Naive thymus-derived CD4-positive, alpha-beta T cell (primary cell): ENCODE measurements at regions not wholly inside any gene's neighbourhood (a gene's known extent, or its start where the extent isn't known, plus 50 kb on each side); places are given as distances from the start of the nearest gene placed in this dataset.

Experiments
- ATAC-seq: fragments of 150-1000 bp; cut with Tn5 transposase; 2 replicates; pipeline ENCODE4 v1.10.0; 2021; ENCODE audit warnings: mild to moderate bottlenecking, moderate library complexity
- CTCF ChIA-PET: fragments of 350-600 bp; sonication (Branson Sonifier 250); formaldehyde crosslinking; loops from one replicate; lab custom pipeline; 2021; ENCODE audit warnings: antibody characterized with exemption; lab: Charles Lee
- POLR2A ChIA-PET: fragments of 350-600 bp; sonication (Branson Sonifier 250); formaldehyde crosslinking; loops from one replicate; lab custom pipeline; 2021; ENCODE audit warnings: antibody characterized with exemption, inconsistent platforms; lab: Charles Lee
- DNase-seq, 9 donors: peaks; one replicate each; pipeline versions ENCODE4 v3.0.0 to v3.0.0-alpha.2; 2020 to 2022; ENCODE audit warnings: mixed read lengths in 1 of 9
- H3K27ac ChIP-seq: one replicate; pipeline ENCODE4 v1.7.0; 2013; ENCODE audit warnings: mild to moderate bottlenecking, low read depth, low read length, moderate library complexity
- H3K27me3 ChIP-seq, 2 donors: one replicate each; pipeline ENCODE4 v1.7.0; 2013; ENCODE audit warnings: low read length in 2 of 2, mild to moderate bottlenecking in 2 of 2, moderate library complexity in 2 of 2; ENCODE audit not compliant: control insufficient read depth in 2 of 2, insufficient read depth in 2 of 2
- H3K36me3 ChIP-seq, 3 experiments: 1 replicate in 2 of 3; 2 replicates in 1 of 3; pipeline ENCODE4 v1.7.0; 2013; ENCODE audit warnings: low read length in 3 of 3, mild to moderate bottlenecking in 3 of 3, moderate library complexity in 1 of 3; ENCODE audit not compliant: insufficient read depth in 3 of 3, control insufficient read depth in 2 of 3
- H3K4me1 ChIP-seq, 2 donors: one replicate each; pipeline ENCODE4 v1.7.0; 2013; ENCODE audit warnings: low read length in 2 of 2, mild to moderate bottlenecking in 2 of 2, moderate library complexity in 1 of 2; ENCODE audit not compliant: control insufficient read depth in 2 of 2, insufficient read depth in 2 of 2
- H3K4me3 ChIP-seq: 2 replicates; pipeline ENCODE4 v1.7.0; 2013; ENCODE audit warnings: mild to moderate bottlenecking, low read length
- H3K9me3 ChIP-seq, 3 experiments: 1 replicate in 2 of 3; 2 replicates in 1 of 3; pipeline ENCODE4 v1.7.0; 2013; ENCODE audit warnings: low read length in 3 of 3; ENCODE audit not compliant: control insufficient read depth in 2 of 3
- H3K27ac Mint-ChIP-seq, 9 donors: one replicate each; pipeline ENCODE4 v1.8.0; 2020 to 2022; ENCODE audit warnings: mixed read lengths in 9 of 9, mild to moderate bottlenecking in 8 of 9, moderate library complexity in 5 of 9, inconsistent platforms in 2 of 9
- H3K27me3 Mint-ChIP-seq, 5 donors: one replicate each; pipeline ENCODE4 v1.8.0; 2021 to 2022; ENCODE audit warnings: mixed read lengths in 5 of 5, mild to moderate bottlenecking in 1 of 5
- H3K36me3 Mint-ChIP-seq, 5 donors: one replicate each; pipeline ENCODE4 v1.8.0; 2020 to 2022; ENCODE audit warnings: mixed read lengths in 5 of 5, mild to moderate bottlenecking in 3 of 5, inconsistent platforms in 1 of 5
- H3K4me1 Mint-ChIP-seq, 7 donors: one replicate each; pipeline ENCODE4 v1.8.0; 2020 to 2022; ENCODE audit warnings: mixed read lengths in 7 of 7, mild to moderate bottlenecking in 3 of 7, inconsistent platforms in 1 of 7
- H3K4me3 Mint-ChIP-seq, 10 donors: one replicate each; pipeline ENCODE4 v1.8.0; 2020 to 2022; ENCODE audit warnings: mild to moderate bottlenecking in 10 of 10, mixed read lengths in 10 of 10, moderate library complexity in 6 of 10, inconsistent platforms in 2 of 10
- H3K9me3 Mint-ChIP-seq, 11 donors: one replicate each; pipeline ENCODE4 v1.8.0; 2020 to 2022; ENCODE audit warnings: mixed read lengths in 11 of 11, mild to moderate bottlenecking in 4 of 11, inconsistent platforms in 1 of 11, moderate library complexity in 1 of 11
- intact Hi-C, 2 donors: fragments of 100-400 bp; cut with micrococcal nuclease; formaldehyde crosslinking; loops; one replicate each; pipeline ENCODE4 v1.15.1; 2023

DNA sequence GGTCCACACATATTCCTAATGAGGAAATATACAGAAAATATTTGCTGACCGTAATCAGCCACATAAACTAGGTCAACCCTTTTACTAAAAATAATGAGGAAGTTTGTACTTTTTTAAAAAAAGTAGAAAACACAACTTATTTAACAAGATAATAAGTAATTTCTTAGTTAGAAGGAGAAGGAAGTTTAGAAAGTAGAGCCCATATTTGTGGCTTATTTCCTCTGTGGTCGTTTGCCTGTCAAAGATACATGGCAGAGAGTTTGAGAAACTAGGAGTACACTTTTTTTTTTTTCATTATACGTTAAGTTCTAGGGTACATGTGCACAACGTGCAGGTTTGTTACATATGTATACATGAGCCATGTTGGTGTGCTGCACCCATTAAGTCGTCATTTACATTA, 1205.2 kb upstream of the MIR17HG start:
- Histone ChIP-seq H3K4me1 (no peaks in the 10 kb centered on the region), H3K36me3 (no peaks in the 10 kb centered on the region), H3K4me3 (no peak overlapping the region), H3K27me3 (no peaks in the 10 kb centered on the region), H3K9me3 (no peaks in the 10 kb centered on the region), H3K27ac (no peak overlapping the region)
- Mint-ChIP-seq H3K27ac (no peak overlapping the region), H3K4me1 (no peaks in the 10 kb centered on the region), H3K36me3 (no peaks in the 10 kb centered on the region), H3K4me3 (no peak overlapping the region), H3K27me3 (no peaks in the 10 kb centered on the region), H3K9me3 (peaks cover 0 to 20% (median 3%) of the 10 kb centered on the region in 11 donors)
- ATAC-seq (no peak), DNase-seq (no peak)
- ChIA-PET POLR2A (no interaction called here), CTCF (no interaction called here)
- intact Hi-C loops = no loop called here

DNA sequence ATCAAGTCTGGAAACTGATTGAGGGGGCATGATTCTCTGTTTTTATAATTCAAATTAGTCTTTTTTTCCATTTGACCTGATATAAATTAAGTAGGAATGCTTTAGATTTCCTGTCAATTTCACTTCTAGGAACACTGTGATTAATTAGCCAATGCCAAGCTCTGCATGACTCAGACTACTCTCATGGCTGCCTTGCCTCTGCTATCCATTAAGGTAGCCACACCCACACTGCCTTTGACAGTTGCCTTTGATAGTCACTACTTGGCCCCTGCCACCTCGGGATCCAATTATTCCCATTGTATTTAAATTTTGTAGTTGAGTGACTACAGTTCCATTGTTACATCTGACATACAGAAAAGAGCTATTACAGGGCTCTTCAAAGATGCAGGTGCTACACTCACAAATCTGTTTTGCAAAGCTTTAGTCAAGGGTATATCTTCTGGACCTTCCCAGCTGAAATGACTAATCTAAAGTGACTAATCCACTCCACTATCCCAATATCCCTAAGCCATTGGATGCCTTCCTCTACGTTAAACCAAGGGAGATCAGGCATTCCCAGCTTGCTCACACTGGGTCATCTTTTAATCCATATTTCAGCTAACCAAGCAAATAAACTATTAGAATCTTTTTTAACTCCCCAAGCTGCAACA, 1193.1 kb upstream of the MIR17HG start:
- H3K4me1 ChIP-seq = no peaks in the 10 kb centered on the region
- H3K36me3 ChIP-seq = no peaks in the 10 kb centered on the region
- Mint-ChIP-seq H3K27me3 (no peaks in the 10 kb centered on the region), H3K36me3 (no peaks in the 10 kb centered on the region), H3K4me3 (no peak overlapping the region), H3K9me3 (peaks cover 0 to 25% (median 7%) of the 10 kb centered on the region in 11 donors), H3K27ac (no peak overlapping the region), H3K4me1 (no peaks in the 10 kb centered on the region)
- no peaks in the 10 kb centered on the region for H3K9me3 ChIP-seq
- intact Hi-C loops = no loop called here
- ATAC-seq (no peak), DNase-seq (no peak)
- ChIA-PET POLR2A (no interaction called here), CTCF (interaction anchor here (0.7 kb wide), 2 partner anchors 47 to 319 kb away, joined by 3 read pairs; no protein-coding TSS in a partner anchor)
- H3K4me3 ChIP-seq = no peak overlapping the region
- H3K27me3 ChIP-seq = no peaks in the 10 kb centered on the region
- H3K27ac ChIP-seq = no peak overlapping the region

DNA sequence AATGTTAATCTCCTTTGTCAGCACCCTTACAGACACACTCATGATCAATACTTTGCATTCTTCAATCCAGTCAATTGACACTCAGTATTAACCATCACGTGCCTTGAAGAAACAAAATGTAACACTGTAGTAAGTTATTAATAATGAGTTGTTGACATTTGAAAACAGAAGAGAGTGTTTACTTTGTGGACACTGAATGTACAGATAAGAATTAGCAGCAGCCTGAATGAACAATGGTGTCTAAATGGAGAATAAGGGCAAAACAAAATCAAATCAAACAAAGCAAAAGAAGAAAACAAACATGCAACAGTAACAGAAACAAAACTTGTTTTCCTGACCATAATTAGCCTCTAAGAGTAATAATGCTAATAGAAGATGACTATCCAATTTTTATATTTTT, 1191.1 kb upstream of the MIR17HG start:
- ChIA-PET CTCF (no interaction called here), POLR2A (no interaction called here)
- Mint-ChIP-seq H3K4me1 (no peaks in the 10 kb centered on the region), H3K36me3 (no peaks in the 10 kb centered on the region), H3K27me3 (no peaks in the 10 kb centered on the region), H3K27ac (no peak overlapping the region), H3K9me3 (peaks cover 0 to 31% (median 7%) of the 10 kb centered on the region in 11 donors), H3K4me3 (no peak overlapping the region)
- Histone ChIP-seq H3K27me3 (no peaks in the 10 kb centered on the region), H3K9me3 (no peaks in the 10 kb centered on the region), H3K27ac (no peak overlapping the region), H3K4me3 (no peak overlapping the region), H3K36me3 (no peaks in the 10 kb centered on the region), H3K4me1 (no peaks in the 10 kb centered on the region)
- intact Hi-C loops = no loop called here
- no peak for ATAC-seq
- no peak for DNase-seq

DNA sequence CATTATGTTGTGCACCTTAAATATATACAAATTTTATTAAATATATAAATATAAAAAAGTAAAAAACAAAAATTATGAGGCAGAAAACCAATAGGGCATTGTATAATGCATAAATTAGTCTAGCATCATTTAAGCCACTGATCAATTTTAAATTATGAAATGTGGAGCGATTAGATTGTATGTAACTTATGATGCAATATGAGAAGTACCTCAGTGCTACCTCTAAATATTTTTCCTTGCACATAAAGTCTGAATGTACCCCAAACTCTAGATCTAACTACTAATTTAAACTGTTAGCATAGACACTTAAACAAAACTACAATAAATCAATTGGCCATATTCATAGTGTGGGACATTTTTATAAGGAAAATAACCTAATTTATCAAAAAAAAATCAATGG, 1178.5 kb upstream of the MIR17HG start:
- no peaks in the 10 kb centered on the region for H3K4me1 Mint-ChIP-seq
- ATAC-seq = no peak
- H3K27ac ChIP-seq = no peak overlapping the region
- no peaks in the 10 kb centered on the region for H3K36me3 ChIP-seq
- H3K27me3 ChIP-seq = no peaks in the 10 kb centered on the region
- intact Hi-C loops = no loop called here
- no peaks in the 10 kb centered on the region for H3K9me3 ChIP-seq
- no peaks in the 10 kb centered on the region for H3K27me3 Mint-ChIP-seq
- ChIA-PET POLR2A (no interaction called here), CTCF (no interaction called here)
- H3K9me3 Mint-ChIP-seq = peaks cover 2 to 21% (median 8%) of the 10 kb centered on the region in 11 donors
- no peak overlapping the region for H3K4me3 ChIP-seq
- no peak overlapping the region for H3K27ac Mint-ChIP-seq
- DNase-seq = no peak
- H3K4me1 ChIP-seq = no peaks in the 10 kb centered on the region
- H3K36me3 Mint-ChIP-seq = no peaks in the 10 kb centered on the region
- no peak overlapping the region for H3K4me3 Mint-ChIP-seq

DNA sequence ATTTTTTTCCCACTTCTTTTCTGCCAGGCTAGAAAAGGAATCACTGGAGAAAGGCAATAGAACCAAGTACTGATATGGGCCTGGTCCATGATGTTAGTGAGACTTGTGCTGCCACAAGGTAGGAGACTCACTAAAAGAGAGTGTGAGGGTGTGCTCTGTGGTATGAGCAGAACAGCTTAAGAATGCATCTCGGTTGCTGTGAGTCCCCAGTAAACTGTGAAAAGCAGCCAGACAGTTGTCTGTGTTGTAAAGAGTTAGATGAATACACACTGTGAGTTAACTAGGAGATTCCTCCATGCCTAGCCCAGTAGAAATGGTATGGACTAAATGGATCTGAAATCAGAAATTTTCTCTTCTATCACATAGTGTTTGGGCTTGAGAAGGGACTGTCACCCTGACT, 1177.3 kb upstream of the MIR17HG start:
- H3K4me3 Mint-ChIP-seq = no peak overlapping the region

DNA sequence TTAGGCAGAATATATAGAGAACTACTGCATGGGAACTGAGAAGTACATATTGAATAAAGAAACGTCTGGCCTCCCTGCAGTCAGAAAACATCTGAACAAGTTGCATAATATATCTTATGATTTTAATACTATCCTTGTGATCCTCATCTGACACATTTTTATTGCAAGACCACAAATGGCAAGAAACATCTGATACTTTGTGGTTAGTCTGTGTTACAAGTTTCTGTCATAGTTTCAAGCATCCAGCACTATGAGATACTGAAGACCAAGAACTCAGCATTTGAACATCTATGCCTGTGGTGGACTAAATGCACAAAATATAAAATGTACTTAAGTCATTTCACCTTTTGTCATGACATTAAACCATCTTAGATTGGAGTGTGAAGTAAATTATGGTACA, 1175.8 kb upstream of the MIR17HG start:
- Histone ChIP-seq H3K4me3 (no peak overlapping the region), H3K36me3 (no peaks in the 10 kb centered on the region), H3K27me3 (no peaks in the 10 kb centered on the region), H3K27ac (no peak overlapping the region), H3K9me3 (no peaks in the 10 kb centered on the region), H3K4me1 (no peaks in the 10 kb centered on the region)
- POLR2A ChIA-PET = no interaction called here
- intact Hi-C loops = no loop called here
- no peaks in the 10 kb centered on the region for H3K36me3 Mint-ChIP-seq
- ATAC-seq (no peak), DNase-seq (no peak)
- H3K27me3 Mint-ChIP-seq = no peaks in the 10 kb centered on the region
- peaks cover 0 to 18% (median 5%) of the 10 kb centered on the region in 11 donors for H3K9me3 Mint-ChIP-seq
- CTCF ChIA-PET = no interaction called here
- H3K4me1 Mint-ChIP-seq = no peaks in the 10 kb centered on the region
- H3K27ac Mint-ChIP-seq = no peak overlapping the region
- H3K4me3 Mint-ChIP-seq = no peak overlapping the region

More for the DNA sequence above, 1177.3 kb upstream of the MIR17HG start:
- Mint-ChIP-seq H3K9me3 (peaks cover 2 to 18% (median 7%) of the 10 kb centered on the region in 11 donors), H3K36me3 (no peaks in the 10 kb centered on the region), H3K4me1 (no peaks in the 10 kb centered on the region), H3K27me3 (no peaks in the 10 kb centered on the region), H3K27ac (no peak overlapping the region)
- Histone ChIP-seq H3K9me3 (no peaks in the 10 kb centered on the region), H3K27me3 (no peaks in the 10 kb centered on the region), H3K36me3 (no peaks in the 10 kb centered on the region), H3K4me1 (no peaks in the 10 kb centered on the region), H3K27ac (no peak overlapping the region), H3K4me3 (no peak overlapping the region)
- ChIA-PET CTCF (no interaction called here), POLR2A (no interaction called here)
- ATAC-seq = no peak
- intact Hi-C loops = no loop called here
- DNase-seq = no peak

DNA sequence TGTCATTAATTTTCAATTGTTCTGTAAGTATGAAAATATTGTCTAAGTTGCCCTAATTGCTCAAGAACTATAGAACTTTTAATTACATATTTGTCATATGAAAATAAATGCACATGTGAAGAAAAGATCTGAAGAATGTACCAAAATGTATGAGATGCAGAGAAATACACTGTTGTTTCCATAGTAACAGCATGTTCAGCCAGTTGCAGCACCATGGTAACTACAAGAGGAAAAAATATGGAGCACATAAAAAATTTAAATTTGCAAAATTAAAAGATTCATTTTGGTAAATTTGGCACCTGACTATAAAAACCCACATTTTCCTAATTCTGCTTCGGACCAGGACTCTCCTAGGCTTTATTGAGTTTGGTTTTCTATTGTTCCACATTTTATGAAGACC, 1170.0 kb upstream of the MIR17HG start:
- H3K36me3 Mint-ChIP-seq = no peaks in the 10 kb centered on the region
- ATAC-seq (no peak), DNase-seq (no peak)

More for the DNA sequence above, 1170.0 kb upstream of the MIR17HG start:
- Histone ChIP-seq H3K27me3 (no peaks in the 10 kb centered on the region), H3K36me3 (no peaks in the 10 kb centered on the region), H3K27ac (no peak overlapping the region), H3K4me1 (no peaks in the 10 kb centered on the region), H3K9me3 (no peaks in the 10 kb centered on the region), H3K4me3 (no peak overlapping the region)
- intact Hi-C loops = no loop called here
- Mint-ChIP-seq H3K4me1 (no peaks in the 10 kb centered on the region), H3K27me3 (no peaks in the 10 kb centered on the region), H3K9me3 (peaks cover 0 to 15% (median 1%) of the 10 kb centered on the region in 11 donors), H3K27ac (no peak overlapping the region), H3K4me3 (no peak overlapping the region)
- ChIA-PET POLR2A (no interaction called here), CTCF (no interaction called here)
